Keratinocyte (primary cell): ENCODE measurements at regions not wholly inside any gene's neighbourhood (a gene's known extent, or its start where the extent isn't known, plus 50 kb on each side); places are given as distances from the start of the nearest gene placed in this dataset.

ENCODE experiments used
- DNase-seq: peaks from one replicate; pipeline ENCODE4 v3.0.0-alpha.2; 2011; ENCODE audit warnings: low read depth, missing footprints, low spot score
- FAIRE-seq: peaks from 2 replicates; lab custom pipeline; 2011; peaks lifted over from hg19 to GRCh38; lab: Jason Lieb, UNC
- H2AFZ ChIP-seq: 2 replicates; pipeline ENCODE4 v1.6.0; 2012; ENCODE audit warnings: low read length, control low read depth, inconsistent platforms; ENCODE audit not compliant: control insufficient read depth
- H3K27ac ChIP-seq: 2 replicates; pipeline ENCODE4 v1.5.1; 2011; ENCODE audit warnings: low read length; ENCODE audit not compliant: control insufficient read depth, insufficient read depth
- H3K27me3 ChIP-seq: 3 replicates; pipeline ENCODE4 v1.6.0; 2011; ENCODE audit warnings: low read length; ENCODE audit not compliant: control insufficient read depth, insufficient read depth; ENCODE audit errors: extremely low read depth
- H3K36me3 ChIP-seq, 2 experiments: 2 replicates in 1 of 2; 3 replicates in 1 of 2; pipeline ENCODE4 v1.5.1; 2011; ENCODE audit warnings: low read length in 2 of 2, mild to moderate bottlenecking in 1 of 2; ENCODE audit not compliant: control insufficient read depth in 2 of 2, insufficient read depth in 2 of 2; ENCODE audit errors: extremely low read depth in 1 of 2
- H3K4me1 ChIP-seq: 3 replicates; pipeline ENCODE4 v1.5.1; 2011; ENCODE audit warnings: low read length; ENCODE audit not compliant: control insufficient read depth, insufficient read depth; ENCODE audit errors: extremely low read depth
- H3K4me2 ChIP-seq: 3 replicates; pipeline ENCODE4 v1.6.0; 2011; ENCODE audit warnings: low read depth, low read length; ENCODE audit not compliant: control insufficient read depth, insufficient read depth; ENCODE audit errors: extremely low read depth
- H3K4me3 ChIP-seq, 3 experiments: fragments of 200-600 bp in 1 of 3; sonication (generic) in 1 of 3; 2 replicates in 2 of 3; 3 replicates in 1 of 3; pipeline ENCODE4 v1.5.1; 2011 to 2016; ENCODE audit warnings: low read length in 3 of 3, mild to moderate bottlenecking in 3 of 3, control low read depth in 2 of 3, inconsistent platforms in 1 of 3, low read depth in 1 of 3, mixed read lengths in 1 of 3, mixed run types in 1 of 3, moderate library complexity in 1 of 3; ENCODE audit not compliant: control insufficient read depth in 2 of 3, insufficient read depth in 2 of 3; ENCODE audit errors: extremely low read depth in 1 of 3
- H3K79me2 ChIP-seq: 2 replicates; pipeline ENCODE4 v1.6.0; 2012; ENCODE audit warnings: low read length; ENCODE audit not compliant: control insufficient read depth, insufficient read depth
- H3K9ac ChIP-seq: 3 replicates; pipeline ENCODE4 v1.6.0; 2011; ENCODE audit warnings: low read length; ENCODE audit not compliant: control insufficient read depth, insufficient read depth; ENCODE audit errors: extremely low read depth
- H3K9me1 ChIP-seq: 3 replicates; pipeline ENCODE4 v1.6.0; 2011; ENCODE audit warnings: low read length; ENCODE audit not compliant: control insufficient read depth, insufficient read depth; ENCODE audit errors: extremely low read depth
- H3K9me3 ChIP-seq: 2 replicates; pipeline ENCODE4 v1.5.1; 2012; ENCODE audit warnings: low read depth, low read length; ENCODE audit not compliant: control insufficient read depth
- H4K20me1 ChIP-seq: 3 replicates; pipeline ENCODE4 v1.6.0; 2011; ENCODE audit warnings: low read length; ENCODE audit not compliant: control insufficient read depth, insufficient read depth; ENCODE audit errors: extremely low read depth
- EZH2 ChIP-seq: IDR thresholded peaks from one replicate; pipeline ENCODE4 v1.6.1; 2012; ENCODE audit warnings: inconsistent platforms, mild to moderate bottlenecking, low read length, moderate library complexity
- dilution Hi-C: fragments of 300-500 bp; cut with MboI; formaldehyde crosslinking; loops from one replicate; pipeline ENCODE4 v1.7.0; 2020; ENCODE audit warnings: low sequenced_read_pairs; ENCODE audit not compliant: extremely low pct_ligation_motif_present
- TF ChIP-seq, protein P1 (sequence below), 3 experiments: IDR thresholded peaks in 1 of 3; conservative IDR thresholded peaks in 1 of 3; optimal IDR thresholded peaks in 1 of 3; 2 replicates in 2 of 3; 3 replicates in 1 of 3; pipeline versions ENCODE3 to v1.5.1; 2011; ENCODE audit warnings: low read length in 3 of 3, mild to moderate bottlenecking in 3 of 3, moderate library complexity in 2 of 3, control low read depth in 1 of 3, inconsistent platforms in 1 of 3; ENCODE audit not compliant: insufficient read depth in 2 of 3; ENCODE audit errors: extremely low read depth in 1 of 3

DNA sequence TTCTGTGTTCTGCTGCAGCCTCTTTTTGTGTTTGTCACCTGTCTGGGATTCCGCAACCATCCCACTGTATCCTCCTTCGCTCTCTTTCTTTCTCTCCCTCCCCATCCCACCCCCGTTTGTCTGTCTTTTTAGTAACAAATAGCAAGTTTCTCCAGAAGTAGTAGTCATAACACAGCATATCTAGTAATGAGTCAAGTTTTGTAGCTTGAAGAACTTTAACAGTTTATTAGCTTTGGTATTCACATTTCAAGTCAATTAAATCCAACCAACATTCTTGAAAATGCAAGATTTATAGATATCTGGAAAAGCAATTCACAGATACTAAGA is 154.1 kb upstream of the MTPN start:
- dilution Hi-C loops = no loop called here

DNA sequence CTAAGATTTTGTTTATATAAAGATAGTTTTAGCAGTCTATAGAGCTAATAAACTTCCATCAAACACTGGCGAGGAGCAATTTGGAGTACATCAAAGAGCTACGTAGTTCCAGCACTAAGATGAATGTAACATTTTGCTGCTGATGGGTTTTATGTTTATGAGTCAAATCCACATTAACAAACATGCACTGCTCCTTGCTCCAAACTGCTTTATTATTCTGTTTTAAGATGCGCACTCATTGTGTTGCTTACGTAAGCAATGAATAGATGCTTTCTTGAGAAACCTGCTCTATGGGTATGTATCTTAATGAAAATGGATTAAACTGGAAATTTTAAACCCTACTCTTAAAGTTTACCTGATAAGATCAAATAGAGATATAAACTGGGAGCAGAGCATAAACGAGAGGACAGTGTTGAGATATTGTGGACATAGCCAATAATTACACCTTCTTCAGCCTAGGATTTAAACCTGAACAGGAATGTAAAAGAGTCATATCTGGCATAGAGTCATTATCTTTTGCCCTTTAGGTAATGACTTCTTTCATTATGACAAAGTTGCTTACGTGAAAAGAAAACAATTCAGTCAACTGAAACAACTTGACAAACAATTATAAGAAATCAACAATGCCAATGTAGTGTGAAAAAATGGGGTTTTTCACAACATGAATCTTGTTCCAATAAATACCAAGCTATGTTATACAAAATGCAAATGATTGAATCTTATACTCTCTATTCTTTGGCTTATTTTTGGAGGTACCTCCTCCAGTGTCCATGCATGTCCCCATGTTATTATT is 153.5 kb upstream of the MTPN start:
- no peak for TF ChIP-seq EZH2
- TF ChIP-seq, protein P1, sequence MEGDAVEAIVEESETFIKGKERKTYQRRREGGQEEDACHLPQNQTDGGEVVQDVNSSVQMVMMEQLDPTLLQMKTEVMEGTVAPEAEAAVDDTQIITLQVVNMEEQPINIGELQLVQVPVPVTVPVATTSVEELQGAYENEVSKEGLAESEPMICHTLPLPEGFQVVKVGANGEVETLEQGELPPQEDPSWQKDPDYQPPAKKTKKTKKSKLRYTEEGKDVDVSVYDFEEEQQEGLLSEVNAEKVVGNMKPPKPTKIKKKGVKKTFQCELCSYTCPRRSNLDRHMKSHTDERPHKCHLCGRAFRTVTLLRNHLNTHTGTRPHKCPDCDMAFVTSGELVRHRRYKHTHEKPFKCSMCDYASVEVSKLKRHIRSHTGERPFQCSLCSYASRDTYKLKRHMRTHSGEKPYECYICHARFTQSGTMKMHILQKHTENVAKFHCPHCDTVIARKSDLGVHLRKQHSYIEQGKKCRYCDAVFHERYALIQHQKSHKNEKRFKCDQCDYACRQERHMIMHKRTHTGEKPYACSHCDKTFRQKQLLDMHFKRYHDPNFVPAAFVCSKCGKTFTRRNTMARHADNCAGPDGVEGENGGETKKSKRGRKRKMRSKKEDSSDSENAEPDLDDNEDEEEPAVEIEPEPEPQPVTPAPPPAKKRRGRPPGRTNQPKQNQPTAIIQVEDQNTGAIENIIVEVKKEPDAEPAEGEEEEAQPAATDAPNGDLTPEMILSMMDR (optimal IDR thresholded peaks at IDR 0.05 in 1 of 3, IDR thresholded peaks at IDR 0.05 in 1 of 3, conservative IDR thresholded peaks at IDR 0.05 in 1 of 3; ENCODE audit: extremely low read depth in 1 of 3, insufficient read depth in 2 of 3, low read length in 3 of 3) = no peak
- Histone ChIP-seq H3K4me1 (no peaks in the 10 kb centered on the region), H3K9me1 (no peaks in the 10 kb centered on the region), H2AFZ (no peak overlapping the region), H3K4me2 (no peak overlapping the region), H3K27ac (no peak overlapping the region), H3K36me3 (no peaks in the 10 kb centered on the region), H3K27me3 (no peaks in the 10 kb centered on the region), H3K79me2 (no peaks in the 10 kb centered on the region), H3K4me3 (no peak overlapping the region), H4K20me1 (no peaks in the 10 kb centered on the region), H3K9me3 (no peaks in the 10 kb centered on the region), H3K9ac (no peak overlapping the region)
- FAIRE-seq (no peak), DNase-seq (no peak)
- dilution Hi-C loops = no loop called here

More for the DNA sequence above, 154.1 kb upstream of the MTPN start:
- Histone ChIP-seq H3K4me1 (no peaks in the 10 kb centered on the region), H3K9me1 (no peaks in the 10 kb centered on the region), H3K4me2 (no peak overlapping the region), H2AFZ (no peak overlapping the region), H4K20me1 (no peaks in the 10 kb centered on the region), H3K4me3 (no peak overlapping the region), H3K9ac (no peak overlapping the region), H3K9me3 (no peaks in the 10 kb centered on the region), H3K27me3 (no peaks in the 10 kb centered on the region), H3K36me3 (no peaks in the 10 kb centered on the region), H3K27ac (no peak overlapping the region), H3K79me2 (no peaks in the 10 kb centered on the region)
- FAIRE-seq (no peak), DNase-seq (no peak)
- TF ChIP-seq EZH2 = no peak
- TF ChIP-seq, protein P1 (optimal IDR thresholded peaks at IDR 0.05 in 1 of 3, IDR thresholded peaks at IDR 0.05 in 1 of 3, conservative IDR thresholded peaks at IDR 0.05 in 1 of 3; ENCODE audit: extremely low read depth in 1 of 3, insufficient read depth in 2 of 3, low read length in 3 of 3) = no peak
